ENCODE measurements at regions not wholly inside any gene's neighbourhood (a gene's known extent, or its start where the extent isn't known, plus 50 kb on each side); places are given as distances from the start of the nearest gene placed in this dataset.
"Not testable (repeated sequence)": the region's sequence is repeated elsewhere in the genome, so short reads cannot be mapped to it uniquely, and the experiment has no call there.

- Mint-ChIP-seq H3K27ac (no peak overlapping the region), H3K9me3 (no peaks in the 10 kb centered on the region), H3K27me3 (ENCODE audit: insufficient read depth, low read depth) (peaks cover 4% of the 10 kb centered on the region), H3K36me3 (no peaks in the 10 kb centered on the region), H3K4me1 (no peaks in the 10 kb centered on the region), H3K4me3 (no peak overlapping the region)
- Histone ChIP-seq H3K4me2 (no peak overlapping the region), H3K4me3 (no peak overlapping the region), H3F3A (ENCODE audit: low read depth) (no peaks in the 10 kb centered on the region), H3K9me3 (ENCODE audit: low read depth) (no peaks in the 10 kb centered on the region), H3K79me2 (ENCODE audit: low read depth) (no peaks in the 10 kb centered on the region), H2AFZ (replicated peaks) (no peak overlapping the region), H4K20me1 (ENCODE audit: low read depth) (no peaks in the 10 kb centered on the region), H3K27ac (no peak overlapping the region), H3K9ac (no peak overlapping the region), H3K4me1 (peaks cover 3% of the 10 kb centered on the region), H3K27me3 (no peaks in the 10 kb centered on the region), H3K36me3 (no peaks in the 10 kb centered on the region)
- DNase-seq (ENCODE audit: low spot score), result no peak
- TF ChIP-seq CTCF (IDR thresholded peaks at IDR 0.05) (no peak), EZH2phosphoT487 (IDR thresholded peaks at IDR 0.05) (no peak), EZH2 (IDR thresholded peaks at IDR 0.05) (no peak)
These were observed 480.5 kb downstream of the TMEM135 start for GRCh38 chr11:87518266-87518665.

- no peak overlapping the region for H3K27ac Mint-ChIP-seq
- H2AFZ ChIP-seq (replicated peaks), result no peak overlapping the region
- H3K9me3 ChIP-seq (ENCODE audit: low read depth), result no peaks in the 10 kb centered on the region
- H3K4me1 ChIP-seq, result peaks cover 11% of the 10 kb centered on the region
- no peaks in the 10 kb centered on the region for H3K27me3 ChIP-seq
- no peak for TF ChIP-seq EZH2phosphoT487 (IDR thresholded peaks at IDR 0.05)
- TF ChIP-seq CTCF (IDR thresholded peaks at IDR 0.05), result no peak
- TF ChIP-seq EZH2 (IDR thresholded peaks at IDR 0.05), result no peak
- no peak overlapping the region for H3K27ac ChIP-seq
- H4K20me1 ChIP-seq (ENCODE audit: low read depth), result no peaks in the 10 kb centered on the region
- no peak overlapping the region for H3K4me2 ChIP-seq
- H3K9me3 Mint-ChIP-seq, result no peaks in the 10 kb centered on the region
- H3K4me1 Mint-ChIP-seq, result no peaks in the 10 kb centered on the region
- no peaks in the 10 kb centered on the region for H3K36me3 ChIP-seq
- H3F3A ChIP-seq (ENCODE audit: low read depth), result no peaks in the 10 kb centered on the region
- peaks cover 4% of the 10 kb centered on the region for H3K27me3 Mint-ChIP-seq (ENCODE audit: insufficient read depth, low read depth)
- no peaks in the 10 kb centered on the region for H3K79me2 ChIP-seq (ENCODE audit: low read depth)
- no peak overlapping the region for H3K4me3 ChIP-seq
- no peak for DNase-seq (ENCODE audit: low spot score)
- H3K36me3 Mint-ChIP-seq, result no peaks in the 10 kb centered on the region
- H3K9ac ChIP-seq, result no peak overlapping the region
- H3K4me3 Mint-ChIP-seq, result no peak overlapping the region
These were observed 479.6 kb downstream of the TMEM135 start for GRCh38 chr11:87517351-87517750.

GRCh38 chr11:87507722-87508121, 470.0 kb downstream of the TMEM135 start:
- H3K4me2 ChIP-seq, result peak overlapping the region; percentile 66
- DNase-seq (ENCODE audit: low spot score), result peak; percentile 76
- peaks cover 11% of the 10 kb centered on the region for H3K4me1 Mint-ChIP-seq
- not testable (repeated sequence) for H3K9ac ChIP-seq; H3F3A ChIP-seq (ENCODE audit: low read depth); H3K27me3 ChIP-seq; H3K79me2 ChIP-seq (ENCODE audit: low read depth); H2AFZ ChIP-seq (replicated peaks); H3K27ac ChIP-seq; H3K9me3 ChIP-seq (ENCODE audit: low read depth); H3K9me3 Mint-ChIP-seq; H4K20me1 ChIP-seq (ENCODE audit: low read depth); H3K4me3 ChIP-seq; H3K36me3 Mint-ChIP-seq; H3K36me3 ChIP-seq; H3K4me3 Mint-ChIP-seq; H3K27me3 Mint-ChIP-seq (ENCODE audit: insufficient read depth, low read depth)
- peak overlapping the region; percentile 55 for H3K27ac Mint-ChIP-seq
- H3K4me1 ChIP-seq, result peaks cover 18% of the 10 kb centered on the region

GRCh38 chr11:87506946-87507345, 469.2 kb downstream of the TMEM135 start:
- H3K4me2 ChIP-seq, result peak overlapping the region; percentile 66
- H3K9ac ChIP-seq; H3K9me3 Mint-ChIP-seq; H3K4me3 ChIP-seq; H3K4me3 Mint-ChIP-seq; H3K27ac ChIP-seq; H2AFZ ChIP-seq (replicated peaks); H3F3A ChIP-seq (ENCODE audit: low read depth); DNase-seq (ENCODE audit: low spot score); H3K79me2 ChIP-seq (ENCODE audit: low read depth); H3K36me3 Mint-ChIP-seq; H3K36me3 ChIP-seq; H3K27me3 Mint-ChIP-seq (ENCODE audit: insufficient read depth, low read depth); H4K20me1 ChIP-seq (ENCODE audit: low read depth); H3K9me3 ChIP-seq (ENCODE audit: low read depth); H3K27me3 ChIP-seq: not testable (repeated sequence)
- peaks cover 16% of the 10 kb centered on the region for H3K4me1 ChIP-seq
- peak overlapping the region; percentile 55 for H3K27ac Mint-ChIP-seq
- H3K4me1 Mint-ChIP-seq, result peaks cover 11% of the 10 kb centered on the region
